HEK293T (cell line): ENCODE measurements at regions not wholly inside any gene's neighbourhood (a gene's known extent, or its start where the extent isn't known, plus 50 kb on each side); places are given as distances from the start of the nearest gene placed in this dataset.

Experiments used
- ARNT ChIP-seq: fragments of 450-650 bp; IDR thresholded peaks from 2 replicates; pipeline ENCODE4 v1.6.1; 2017; ENCODE audit warnings: mild to moderate bottlenecking
- BHLHE40 ChIP-seq: fragments of 450-650 bp; IDR thresholded peaks from 2 replicates; pipeline ENCODE4 v1.6.1; 2016; ENCODE audit warnings: mild to moderate bottlenecking, moderate library complexity, borderline replicate concordance
- CTBP1 ChIP-seq: fragments of 450-650 bp; IDR thresholded peaks from 2 replicates; pipeline ENCODE4 v1.6.1; 2016; ENCODE audit warnings: borderline replicate concordance
- FOXK2 ChIP-seq: fragments of 450-650 bp; IDR thresholded peaks from 2 replicates; pipeline ENCODE4 v1.6.1; 2016; ENCODE audit warnings: mild to moderate bottlenecking
- FOXM1 ChIP-seq: fragments of 450-650 bp; IDR thresholded peaks from 2 replicates; pipeline ENCODE4 v1.6.1; 2017; ENCODE audit warnings: mild to moderate bottlenecking, borderline replicate concordance
- NFRKB ChIP-seq: fragments of 450-650 bp; IDR thresholded peaks from 2 replicates; pipeline ENCODE4 v1.6.1; 2016; ENCODE audit warnings: mild to moderate bottlenecking, moderate library complexity
- PKNOX1 ChIP-seq: fragments of 450-650 bp; IDR thresholded peaks from 2 replicates; pipeline ENCODE4 v1.6.1; 2016
- SUZ12 ChIP-seq: fragments of 450-650 bp; IDR thresholded peaks from 2 replicates; pipeline ENCODE4 v1.6.1; 2016; ENCODE audit warnings: mild to moderate bottlenecking

GRCh38 chr3:173249457-173249856 lies 108.4 kb upstream of the SPATA16 start:
- no peak for TF ChIP-seq ARNT
- no peak for TF ChIP-seq CTBP1
- no peak for TF ChIP-seq SUZ12
- TF ChIP-seq NFRKB, result no peak
- no peak for TF ChIP-seq FOXK2
- no peak for TF ChIP-seq BHLHE40
- no peak for TF ChIP-seq PKNOX1
- no peak for TF ChIP-seq FOXM1
